ENCODE measurements at regions not wholly inside any gene's neighbourhood (a gene's known extent, or its start where the extent isn't known, plus 50 kb on each side); places are given as distances from the start of the nearest gene placed in this dataset.

DNA sequence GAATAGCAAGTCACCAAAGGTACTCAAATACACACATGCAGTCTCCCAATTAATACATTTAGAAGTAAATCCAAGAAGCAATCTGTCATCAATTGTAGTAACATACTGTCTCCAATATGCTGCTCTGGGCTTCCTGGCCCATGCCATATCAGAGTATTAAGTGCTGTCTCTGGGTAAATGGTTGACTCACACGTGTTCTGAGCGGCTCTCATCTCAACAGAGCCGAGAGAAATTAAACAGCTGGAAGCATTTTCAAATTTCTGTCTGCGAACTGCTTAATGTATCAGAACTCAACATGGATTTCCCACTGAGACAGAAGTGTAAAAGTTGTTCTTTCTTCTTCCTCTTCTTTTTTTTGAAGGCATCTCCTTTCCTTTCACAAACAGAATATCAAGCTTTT, 247.3 kb upstream of the TAS2R1 start:
- no peak overlapping the region for H3K9ac ChIP-seq (ENCODE audit: insufficient read depth, low read length, poor library complexity, severe bottlenecking)

DNA sequence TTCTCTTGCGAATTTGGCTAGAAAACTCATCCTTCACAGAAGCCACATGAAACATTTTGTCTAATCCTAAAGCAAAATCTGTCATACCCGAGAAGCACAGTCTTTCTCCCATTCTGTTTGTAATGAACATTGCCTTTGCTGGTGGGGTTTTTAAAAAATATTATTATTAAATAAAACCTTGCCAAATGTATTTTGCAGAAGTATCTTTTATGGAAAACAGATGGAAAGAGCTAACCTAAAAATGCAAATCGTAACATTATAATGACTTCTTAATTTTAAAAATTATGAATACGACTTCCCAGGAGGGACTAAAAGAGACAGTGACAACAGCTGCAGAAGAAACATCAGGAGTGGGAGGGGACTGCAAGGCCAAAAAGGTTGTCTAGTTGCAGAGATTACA, 246.3 kb upstream of the TAS2R1 start:
- H3K9me3 ChIP-seq (replicated peaks in 1 of 2; ENCODE audit: control insufficient read depth in 1 of 2, insufficient read depth in 1 of 2, low read length in 2 of 2) = no peaks in the 10 kb centered on the region
- H3K4me1 ChIP-seq (ENCODE audit: control insufficient read depth in 1 of 2, insufficient read depth in 2 of 2, low read length in 2 of 2) = no peaks in the 10 kb centered on the region
- Mint-ChIP-seq H3K27me3 (ENCODE audit: low read depth in 3 of 3) (no peaks in the 10 kb centered on the region), H3K27ac (no peak overlapping the region), H3K9me3 (peaks cover 0 to 9% (median 0%) of the 10 kb centered on the region in 7 donors), H3K4me1 (no peaks in the 10 kb centered on the region), H3K36me3 (no peaks in the 10 kb centered on the region), H3K4me3 (no peak overlapping the region)
- 100% methylated on average over 1 of the region's 4 CpGs for WGBS (ENCODE audit: insufficient coverage)
- no peak overlapping the region for H3K27ac ChIP-seq (ENCODE audit: low read depth in 1 of 2, low read length in 2 of 2)
- H3K27me3 ChIP-seq (ENCODE audit: control insufficient read depth in 2 of 2, insufficient read depth in 2 of 2, low read length in 2 of 2) = no peaks in the 10 kb centered on the region
- no peaks in the 10 kb centered on the region for H3K36me3 ChIP-seq (replicated peaks in 1 of 2; ENCODE audit: control insufficient read depth in 1 of 2, insufficient read depth in 2 of 2, low read length in 2 of 2)
- no peak overlapping the region for H3K4me2 ChIP-seq (replicated peaks; ENCODE audit: extremely low read depth, low read length, poor library complexity, severe bottlenecking)
- no peak for DNase-seq
- intact Hi-C loops (cut with micrococcal nuclease) = no loop called here
- H3K4me3 ChIP-seq (replicated peaks in 1 of 3; ENCODE audit: low read depth in 2 of 3, low read length in 3 of 3) = no peak overlapping the region
- no peaks in the 10 kb centered on the region for H3K79me2 ChIP-seq (ENCODE audit: insufficient read depth, low read length)
- TF ChIP-seq, protein P1, sequence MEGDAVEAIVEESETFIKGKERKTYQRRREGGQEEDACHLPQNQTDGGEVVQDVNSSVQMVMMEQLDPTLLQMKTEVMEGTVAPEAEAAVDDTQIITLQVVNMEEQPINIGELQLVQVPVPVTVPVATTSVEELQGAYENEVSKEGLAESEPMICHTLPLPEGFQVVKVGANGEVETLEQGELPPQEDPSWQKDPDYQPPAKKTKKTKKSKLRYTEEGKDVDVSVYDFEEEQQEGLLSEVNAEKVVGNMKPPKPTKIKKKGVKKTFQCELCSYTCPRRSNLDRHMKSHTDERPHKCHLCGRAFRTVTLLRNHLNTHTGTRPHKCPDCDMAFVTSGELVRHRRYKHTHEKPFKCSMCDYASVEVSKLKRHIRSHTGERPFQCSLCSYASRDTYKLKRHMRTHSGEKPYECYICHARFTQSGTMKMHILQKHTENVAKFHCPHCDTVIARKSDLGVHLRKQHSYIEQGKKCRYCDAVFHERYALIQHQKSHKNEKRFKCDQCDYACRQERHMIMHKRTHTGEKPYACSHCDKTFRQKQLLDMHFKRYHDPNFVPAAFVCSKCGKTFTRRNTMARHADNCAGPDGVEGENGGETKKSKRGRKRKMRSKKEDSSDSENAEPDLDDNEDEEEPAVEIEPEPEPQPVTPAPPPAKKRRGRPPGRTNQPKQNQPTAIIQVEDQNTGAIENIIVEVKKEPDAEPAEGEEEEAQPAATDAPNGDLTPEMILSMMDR (IDR thresholded peaks at IDR 0.05) = no peak
- H4K20me1 ChIP-seq (ENCODE audit: insufficient read depth, low read length) = no peaks in the 10 kb centered on the region
- H3K9ac ChIP-seq (ENCODE audit: insufficient read depth, low read length, poor library complexity, severe bottlenecking) = no peak overlapping the region
- no peak overlapping the region for H2AFZ ChIP-seq (ENCODE audit: insufficient read depth, low read depth, low read length, poor library complexity, severe bottlenecking)

More for the DNA sequence above, 247.3 kb upstream of the TAS2R1 start:
- Histone ChIP-seq H3K36me3 (replicated peaks in 1 of 2; ENCODE audit: control insufficient read depth in 1 of 2, insufficient read depth in 2 of 2, low read length in 2 of 2) (no peaks in the 10 kb centered on the region), H3K4me3 (replicated peaks in 1 of 3; ENCODE audit: low read depth in 2 of 3, low read length in 3 of 3) (no peak overlapping the region), H3K79me2 (ENCODE audit: insufficient read depth, low read length) (no peaks in the 10 kb centered on the region), H3K27me3 (ENCODE audit: control insufficient read depth in 2 of 2, insufficient read depth in 2 of 2, low read length in 2 of 2) (no peaks in the 10 kb centered on the region), H3K4me2 (replicated peaks; ENCODE audit: extremely low read depth, low read length, poor library complexity, severe bottlenecking) (no peak overlapping the region), H3K4me1 (ENCODE audit: control insufficient read depth in 1 of 2, insufficient read depth in 2 of 2, low read length in 2 of 2) (no peaks in the 10 kb centered on the region), H3K9me3 (replicated peaks in 1 of 2; ENCODE audit: control insufficient read depth in 1 of 2, insufficient read depth in 1 of 2, low read length in 2 of 2) (no peaks in the 10 kb centered on the region), H4K20me1 (ENCODE audit: insufficient read depth, low read length) (no peaks in the 10 kb centered on the region), H3K27ac (ENCODE audit: low read depth in 1 of 2, low read length in 2 of 2) (no peak overlapping the region), H2AFZ (ENCODE audit: insufficient read depth, low read depth, low read length, poor library complexity, severe bottlenecking) (no peak overlapping the region)
- DNase-seq = no peak
- Mint-ChIP-seq H3K4me1 (no peaks in the 10 kb centered on the region), H3K9me3 (peaks cover 0 to 11% (median 2%) of the 10 kb centered on the region in 7 donors), H3K36me3 (no peaks in the 10 kb centered on the region), H3K4me3 (no peak overlapping the region), H3K27ac (no peak overlapping the region), H3K27me3 (ENCODE audit: low read depth in 3 of 3) (no peaks in the 10 kb centered on the region)
- intact Hi-C loops (cut with micrococcal nuclease) = no loop called here
- WGBS (ENCODE audit: insufficient coverage) = no CpG with 5 or more reads among the region's 4 CpGs
- TF ChIP-seq, protein P1 (IDR thresholded peaks at IDR 0.05) = no peak
